Thoracic aorta (tissue), 2 donors: ENCODE measurements at regions not wholly inside any gene's neighbourhood (a gene's known extent, or its start where the extent isn't known, plus 50 kb on each side); places are given as distances from the start of the nearest gene placed in this dataset.

Experiments
- ATAC-seq: fragments of 150-250 bp; one replicate; pipeline ENCODE4 v1.8.0; 2017; ENCODE audit warnings: low read depth; ENCODE audit not compliant: insufficient number of reproducible peaks, low FRiP score
- DNase-seq: peaks from one replicate; pipeline ENCODE4 v3.0.0-alpha.2; 2020; ENCODE audit warnings: low spot score
- H3K27ac ChIP-seq, 2 donors: fragments of 200-600 bp; sonication (generic); 1 replicate in 1 of 2; 2 replicates in 1 of 2; pipeline ENCODE4 v1.5.1; 2016; ENCODE audit warnings: mild to moderate bottlenecking in 2 of 2, moderate library complexity in 2 of 2
- H3K27me3 ChIP-seq: fragments of 200-600 bp; sonication (generic); replicated peaks from 2 replicates; pipeline ENCODE4 v1.6.0; 2016; ENCODE audit warnings: mild to moderate bottlenecking; ENCODE audit not compliant: insufficient read depth
- H3K36me3 ChIP-seq: fragments of 200-600 bp; sonication (generic); one replicate; pipeline ENCODE4 v1.5.1; 2016
- H3K4me1 ChIP-seq, 2 donors: fragments of 200-600 bp; sonication (generic); 1 replicate in 1 of 2; 2 replicates in 1 of 2; pipeline versions ENCODE4 v1.5.1 to v1.6.0; 2016; ENCODE audit warnings: low read depth in 2 of 2, mild to moderate bottlenecking in 1 of 2; ENCODE audit not compliant: control insufficient read depth in 1 of 2
- H3K4me3 ChIP-seq: fragments of 200-600 bp; sonication (generic); 2 replicates; pipeline ENCODE4 v1.5.1; 2016; ENCODE audit warnings: mild to moderate bottlenecking
- H3K9me3 ChIP-seq: fragments of 200-600 bp; sonication (generic); 2 replicates; pipeline ENCODE4 v1.5.1; 2016
- TF ChIP-seq, protein P1 (sequence below): fragments of 200-600 bp; sonication (generic); IDR thresholded peaks from one replicate; pipeline ENCODE4 v1.5.1; 2019; ENCODE audit warnings: antibody characterized with exemption

- TF ChIP-seq, protein P1, sequence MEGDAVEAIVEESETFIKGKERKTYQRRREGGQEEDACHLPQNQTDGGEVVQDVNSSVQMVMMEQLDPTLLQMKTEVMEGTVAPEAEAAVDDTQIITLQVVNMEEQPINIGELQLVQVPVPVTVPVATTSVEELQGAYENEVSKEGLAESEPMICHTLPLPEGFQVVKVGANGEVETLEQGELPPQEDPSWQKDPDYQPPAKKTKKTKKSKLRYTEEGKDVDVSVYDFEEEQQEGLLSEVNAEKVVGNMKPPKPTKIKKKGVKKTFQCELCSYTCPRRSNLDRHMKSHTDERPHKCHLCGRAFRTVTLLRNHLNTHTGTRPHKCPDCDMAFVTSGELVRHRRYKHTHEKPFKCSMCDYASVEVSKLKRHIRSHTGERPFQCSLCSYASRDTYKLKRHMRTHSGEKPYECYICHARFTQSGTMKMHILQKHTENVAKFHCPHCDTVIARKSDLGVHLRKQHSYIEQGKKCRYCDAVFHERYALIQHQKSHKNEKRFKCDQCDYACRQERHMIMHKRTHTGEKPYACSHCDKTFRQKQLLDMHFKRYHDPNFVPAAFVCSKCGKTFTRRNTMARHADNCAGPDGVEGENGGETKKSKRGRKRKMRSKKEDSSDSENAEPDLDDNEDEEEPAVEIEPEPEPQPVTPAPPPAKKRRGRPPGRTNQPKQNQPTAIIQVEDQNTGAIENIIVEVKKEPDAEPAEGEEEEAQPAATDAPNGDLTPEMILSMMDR, result no peak
- DNase-seq (no peak), ATAC-seq (no peak)
- no peak overlapping the region for H3K4me3 ChIP-seq
- H3K36me3 ChIP-seq, result no peaks in the 10 kb centered on the region
- H3K27me3 ChIP-seq, result no peaks in the 10 kb centered on the region
- no peaks in the 10 kb centered on the region for H3K4me1 ChIP-seq
- H3K9me3 ChIP-seq, result no peaks in the 10 kb centered on the region
- H3K27ac ChIP-seq, result no peak overlapping the region
Measured at GRCh38 chr12:24475337-24475736, 473.6 kb downstream of the BCAT1 start.

DNA sequence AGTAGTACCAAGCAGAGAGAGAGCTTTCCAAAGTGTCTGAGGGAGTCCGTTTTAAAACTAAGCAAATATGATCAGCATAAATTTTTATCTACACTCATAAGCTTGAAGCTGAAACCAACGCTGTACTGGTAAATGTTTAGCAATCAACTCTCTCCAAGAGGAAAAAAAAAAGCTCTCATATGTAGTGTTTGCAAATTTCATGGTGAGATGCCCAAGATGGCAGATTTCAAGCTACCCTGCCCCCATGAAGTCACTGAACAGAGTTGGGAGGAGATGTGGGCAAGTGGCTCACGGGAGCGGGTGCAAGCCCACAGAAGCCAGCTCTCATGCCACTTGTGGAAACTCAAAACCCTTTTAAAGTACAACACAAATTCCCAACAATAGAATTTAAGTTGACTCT, 475.8 kb downstream of the BCAT1 start:
- DNase-seq (no peak), ATAC-seq (no peak)
- Histone ChIP-seq H3K36me3 (no peaks in the 10 kb centered on the region), H3K27me3 (no peaks in the 10 kb centered on the region), H3K9me3 (no peaks in the 10 kb centered on the region), H3K4me3 (no peak overlapping the region), H3K4me1 (peaks cover 0 to 7% of the 10 kb centered on the region in 2 donors), H3K27ac (no peak overlapping the region)
- TF ChIP-seq, protein P1, result no peak

GRCh38 chr12:24470050-24470449, 478.9 kb downstream of the BCAT1 start:
- Histone ChIP-seq H3K4me3 (no peak overlapping the region), H3K9me3 (no peaks in the 10 kb centered on the region), H3K4me1 (peaks cover 3 to 12% of the 10 kb centered on the region in 2 donors), H3K27ac (no peak overlapping the region), H3K36me3 (no peaks in the 10 kb centered on the region), H3K27me3 (no peaks in the 10 kb centered on the region)
- DNase-seq (no peak), ATAC-seq (no peak)
- TF ChIP-seq, protein P1, result no peak

DNA sequence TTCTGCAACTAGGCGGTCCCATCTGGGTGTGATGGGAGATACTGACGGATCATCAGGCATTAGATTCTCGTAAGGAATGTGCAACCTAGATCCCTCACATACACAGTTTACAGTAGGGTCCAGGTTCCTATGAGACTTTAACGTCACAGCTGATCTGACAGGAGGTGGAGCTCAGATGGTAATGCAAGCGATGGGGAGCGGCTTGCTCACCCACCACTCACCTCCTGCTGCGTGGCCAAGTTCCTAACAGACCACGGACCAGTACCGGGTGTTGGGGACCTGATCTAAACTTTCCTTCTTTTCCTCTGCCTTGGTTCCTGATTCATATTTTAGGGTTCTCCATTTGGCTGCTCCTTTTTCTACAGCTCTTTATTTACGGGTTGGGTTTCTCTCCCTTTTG, 479.8 kb downstream of the BCAT1 start:
- H3K27ac ChIP-seq, result no peak overlapping the region
- peaks cover 3 to 12% of the 10 kb centered on the region in 2 donors for H3K4me1 ChIP-seq
- H3K27me3 ChIP-seq, result no peaks in the 10 kb centered on the region
- ATAC-seq (no peak), DNase-seq (no peak)
- H3K36me3 ChIP-seq, result no peaks in the 10 kb centered on the region
- no peaks in the 10 kb centered on the region for H3K9me3 ChIP-seq
- TF ChIP-seq, protein P1, result no peak
- H3K4me3 ChIP-seq, result no peak overlapping the region

GRCh38 chr12:24467226-24467625, 481.7 kb downstream of the BCAT1 start:
- ATAC-seq, result no peak
- no peaks in the 10 kb centered on the region for H3K27me3 ChIP-seq
- no peak for DNase-seq
- no peak overlapping the region for H3K4me3 ChIP-seq
- no peak overlapping the region for H3K27ac ChIP-seq
- H3K4me1 ChIP-seq, result peaks cover 3 to 12% of the 10 kb centered on the region in 2 donors
- H3K36me3 ChIP-seq, result no peaks in the 10 kb centered on the region
- no peaks in the 10 kb centered on the region for H3K9me3 ChIP-seq
- TF ChIP-seq, protein P1, result no peak
